Glutamatergic neuron (in vitro differentiated cells): ENCODE measurements at regions not wholly inside any gene's neighbourhood (a gene's known extent, or its start where the extent isn't known, plus 50 kb on each side); places are given as distances from the start of the nearest gene placed in this dataset.
A peak's percentile ranks its signal among the peaks of the same experiment; 100 is the strongest.

Experiments
- DNase-seq: peaks from one replicate; pipeline ENCODE4 v3.0.0; 2022
- H3K27ac Mint-ChIP-seq: one replicate; pipeline ENCODE4 v1.8.0; 2020; ENCODE audit warnings: mild to moderate bottlenecking, mixed read lengths, inconsistent platforms; ENCODE audit not compliant: unreplicated experiment
- H3K27me3 Mint-ChIP-seq: one replicate; pipeline ENCODE4 v1.8.0; 2020; ENCODE audit warnings: mild to moderate bottlenecking, moderate library complexity, mixed read lengths, inconsistent platforms; ENCODE audit not compliant: unreplicated experiment
- H3K36me3 Mint-ChIP-seq: one replicate; pipeline ENCODE4 v1.8.0; 2020; ENCODE audit warnings: mild to moderate bottlenecking, mixed read lengths, inconsistent platforms; ENCODE audit not compliant: unreplicated experiment
- H3K4me1 Mint-ChIP-seq: one replicate; pipeline ENCODE4 v1.8.0; 2020; ENCODE audit warnings: mild to moderate bottlenecking, low read depth, mixed read lengths, inconsistent platforms; ENCODE audit not compliant: unreplicated experiment
- H3K4me3 Mint-ChIP-seq: one replicate; pipeline ENCODE4 v1.8.0; 2020; ENCODE audit warnings: mild to moderate bottlenecking, mixed read lengths, inconsistent platforms; ENCODE audit not compliant: unreplicated experiment
- H3K9me3 Mint-ChIP-seq: one replicate; pipeline ENCODE4 v1.8.0; 2020; ENCODE audit warnings: mild to moderate bottlenecking, moderate library complexity, mixed read lengths, inconsistent platforms; ENCODE audit not compliant: unreplicated experiment
- CTCF ChIP-seq: fragments of 200-600 bp; sonication (generic); IDR thresholded peaks from one replicate; pipeline ENCODE4 v1.5.0; 2021; ENCODE audit not compliant: partially characterized antibody, unreplicated experiment

DNA sequence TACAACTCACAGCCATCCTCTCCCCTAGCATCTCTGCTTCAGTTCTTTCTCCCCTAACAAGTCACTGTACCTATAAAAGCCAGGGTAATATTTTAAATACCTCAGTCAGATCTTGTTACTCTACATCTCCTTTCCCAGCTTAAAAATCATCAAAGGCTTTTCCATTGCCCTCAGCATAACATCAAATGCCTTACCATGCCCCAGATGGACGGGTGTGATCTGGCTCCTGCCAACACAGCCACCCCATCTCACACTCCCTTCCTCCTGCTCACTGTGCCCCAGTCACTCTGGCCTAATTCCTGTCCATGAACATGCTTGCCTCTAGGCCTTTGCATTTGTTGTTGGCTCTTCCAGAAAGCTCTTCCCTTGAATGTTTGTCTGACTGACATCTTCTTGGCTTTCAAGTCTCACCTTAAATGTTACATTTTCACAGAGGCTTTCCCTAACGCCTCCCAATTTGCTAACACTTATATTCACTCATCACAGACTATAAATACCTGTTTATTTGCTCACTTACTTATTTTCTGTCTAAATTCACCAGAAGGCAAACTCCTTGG lies 640.9 kb downstream of the NYAP2 start:
- Mint-ChIP-seq H3K4me1 (no peaks in the 10 kb centered on the region), H3K9me3 (no peaks in the 10 kb centered on the region), H3K27me3 (no peaks in the 10 kb centered on the region), H3K4me3 (no peak overlapping the region), H3K36me3 (no peaks in the 10 kb centered on the region), H3K27ac (no peak overlapping the region)
- no peak for TF ChIP-seq CTCF
- DNase-seq: no peak

- Mint-ChIP-seq H3K4me1 (no peaks in the 10 kb centered on the region), H3K27me3 (no peaks in the 10 kb centered on the region), H3K4me3 (no peak overlapping the region), H3K9me3 (no peaks in the 10 kb centered on the region), H3K36me3 (no peaks in the 10 kb centered on the region), H3K27ac (no peak overlapping the region)
- no peak for DNase-seq
- no peak for TF ChIP-seq CTCF
Observed at GRCh38 chr2:226037526-226037925, 638.0 kb downstream of the NYAP2 start.

- peaks cover 1% of the 10 kb centered on the region for H3K27me3 Mint-ChIP-seq
- H3K4me1 Mint-ChIP-seq: peaks cover 12% of the 10 kb centered on the region
- DNase-seq: no peak
- peak overlapping the region; percentile 78 for H3K27ac Mint-ChIP-seq
- no peak for TF ChIP-seq CTCF
- H3K36me3 Mint-ChIP-seq: no peaks in the 10 kb centered on the region
- H3K9me3 Mint-ChIP-seq: no peaks in the 10 kb centered on the region
- H3K4me3 Mint-ChIP-seq: peak overlapping the region; percentile 90
Observed at GRCh38 chr2:226031647-226032501, 632.4 kb downstream of the NYAP2 start.

DNA sequence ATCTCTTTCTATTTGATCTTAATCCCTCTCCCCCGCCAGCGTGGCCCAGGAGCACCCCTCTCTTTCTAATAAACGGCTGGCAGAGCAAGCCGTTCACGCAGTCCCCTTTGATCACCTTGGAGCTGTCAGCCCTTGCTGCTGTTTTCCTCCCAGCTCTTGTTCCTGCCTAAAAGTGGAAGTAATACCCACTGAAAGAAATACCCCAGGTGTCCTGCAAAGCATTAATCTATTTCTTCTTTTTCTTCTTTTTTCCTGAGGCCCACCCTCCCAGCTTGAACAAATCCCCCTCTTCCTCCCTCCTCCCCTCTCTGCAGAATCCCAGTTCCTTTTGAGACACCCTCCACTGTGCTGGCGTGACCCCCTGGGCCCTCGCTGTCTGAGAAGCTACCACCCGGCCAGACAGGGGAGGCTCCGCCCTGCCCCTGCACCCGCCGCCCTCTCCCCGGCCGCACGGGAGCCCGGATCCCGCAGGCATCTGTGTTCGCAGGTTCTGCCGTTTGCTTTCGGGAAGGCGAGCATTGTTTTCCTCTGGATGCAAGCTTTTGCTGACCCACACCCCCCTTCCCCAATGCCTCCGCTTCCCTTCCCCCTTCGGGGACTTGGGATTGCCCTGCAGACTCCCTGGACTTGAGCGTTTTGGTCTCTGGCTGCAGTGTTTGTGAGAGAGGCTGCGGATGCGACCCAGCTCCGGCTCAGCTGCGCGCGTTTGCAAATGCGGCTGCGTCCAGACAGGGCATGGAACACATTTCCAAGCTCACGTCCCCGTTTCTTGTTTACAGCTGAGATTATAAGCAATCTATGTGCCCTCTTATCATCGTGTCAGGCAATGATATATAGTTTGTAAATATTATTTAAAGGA lies 631.5 kb downstream of the NYAP2 start:
- Mint-ChIP-seq H3K4me1 (peaks cover 12% of the 10 kb centered on the region), H3K27me3 (peaks cover 1% of the 10 kb centered on the region), H3K9me3 (no peaks in the 10 kb centered on the region), H3K27ac (peak overlapping the region; percentile 83), H3K36me3 (no peaks in the 10 kb centered on the region), H3K4me3 (peak overlapping the region; percentile 90)
- peak; percentile 79 for DNase-seq
- no peak for TF ChIP-seq CTCF
